ENCODE measurements at regions not wholly inside any gene's neighbourhood (a gene's known extent, or its start where the extent isn't known, plus 50 kb on each side); places are given as distances from the start of the nearest gene placed in this dataset.

GRCh38 chr1:185574139-185574875 lies 159.9 kb upstream of the HMCN1 start:
- no peak for DNase-seq

- DNase-seq = no peak
Measured at GRCh38 chr1:185573677-185574076, 160.5 kb upstream of the HMCN1 start.

- no peak for DNase-seq
Measured at GRCh38 chr1:185573162-185573561, 161.0 kb upstream of the HMCN1 start.

- no peak for DNase-seq
Measured at GRCh38 chr1:185570962-185571361, 163.2 kb upstream of the HMCN1 start.

- DNase-seq = no peak
Measured at GRCh38 chr1:185568155-185569123, 165.8 kb upstream of the HMCN1 start.

GRCh38 chr1:185567440-185567839 lies 166.8 kb upstream of the HMCN1 start:
- DNase-seq = no peak

GRCh38 chr1:185566995-185567394 lies 167.2 kb upstream of the HMCN1 start:
- no peak for DNase-seq

GRCh38 chr1:185565302-185565701 lies 168.9 kb upstream of the HMCN1 start:
- DNase-seq = no peak

GRCh38 chr1:185564816-185565215 lies 169.4 kb upstream of the HMCN1 start:
- DNase-seq = no peak

- DNase-seq = no peak
Measured at GRCh38 chr1:185562461-185563359, 171.5 kb upstream of the HMCN1 start.

- DNase-seq = no peak
Measured at GRCh38 chr1:185561629-185562028, 172.6 kb upstream of the HMCN1 start.

GRCh38 chr1:185560760-185561159 lies 173.4 kb upstream of the HMCN1 start:
- no peak for DNase-seq

- no peak for DNase-seq
Measured at GRCh38 chr1:185559684-185560331, 174.4 kb upstream of the HMCN1 start.

- DNase-seq = no peak
Measured at GRCh38 chr1:185559151-185559550, 175.0 kb upstream of the HMCN1 start.

- no peak for DNase-seq
Measured at GRCh38 chr1:185556561-185556960, 177.6 kb upstream of the HMCN1 start.

GRCh38 chr1:185555743-185556142 lies 178.4 kb upstream of the HMCN1 start:
- DNase-seq = no peak

GRCh38 chr1:185551008-185551407 lies 183.2 kb upstream of the HMCN1 start:
- no peak for DNase-seq

GRCh38 chr1:185549906-185550305 lies 184.3 kb upstream of the HMCN1 start:
- no peak for DNase-seq

- no peak for DNase-seq
Measured at GRCh38 chr1:185546029-185546428, 188.2 kb upstream of the HMCN1 start.

GRCh38 chr1:185541871-185542301 lies 192.3 kb upstream of the HMCN1 start:
- no peak for DNase-seq

- no peak for DNase-seq
Measured at GRCh38 chr1:185540295-185540694, 193.9 kb upstream of the HMCN1 start.
